Panc1 (cell line): ENCODE measurements at regions not wholly inside any gene's neighbourhood (a gene's known extent, or its start where the extent isn't known, plus 50 kb on each side); places are given as distances from the start of the nearest gene placed in this dataset.

Experiments used
- ATAC-seq: fragments of 200-7000 bp; cut with Tn5 transposase; 2 replicates; pipeline ENCODE4 v1.9.1; 2020; ENCODE audit warnings: mild to moderate bottlenecking, moderate library complexity
- BruUV-seq: library from RNA; stranded (reverse); fragments of 400-500 nt; replicated peaks from 2 replicates; lab custom pipeline; 2021; lab: Mats Ljungman, UMichigan
- CTCF ChIA-PET: fragments of 300-600 bp; sonication (Branson Sonifier 250); formaldehyde crosslinking; loops from one replicate; lab custom pipeline; 2022; ENCODE audit warnings: antibody characterized with exemption; lab: Charles Lee
- POLR2A ChIA-PET: fragments of 300-600 bp; sonication (Branson Sonifier 250); formaldehyde crosslinking; loops from one replicate; lab custom pipeline; 2022; ENCODE audit warnings: antibody characterized with exemption; lab: Charles Lee
- DNase-seq: peaks from one replicate; pipeline ENCODE4 v3.0.0-alpha.2; 2010; ENCODE audit warnings: low read depth, low spot score
- H3K27ac ChIP-seq: 2 replicates; pipeline ENCODE4 v1.5.1; 2011; ENCODE audit warnings: mild to moderate bottlenecking, low read length, inconsistent platforms
- H3K27me3 ChIP-seq: fragments of 200-500 bp; sonication (Bioruptor generic); 2 replicates; pipeline ENCODE4 v1.6.0; 2014; ENCODE audit warnings: low read length, inconsistent platforms; ENCODE audit not compliant: control insufficient read depth, insufficient read depth
- H3K36me3 ChIP-seq: fragments of 200-500 bp; sonication (Bioruptor generic); 2 replicates; pipeline ENCODE4 v1.5.1; 2014; ENCODE audit warnings: inconsistent platforms, mild to moderate bottlenecking, low read length, moderate library complexity; ENCODE audit not compliant: control insufficient read depth, insufficient read depth
- H3K4me1 ChIP-seq: 2 replicates; pipeline ENCODE4 v1.5.1; 2011; ENCODE audit warnings: inconsistent platforms, mild to moderate bottlenecking, low read length, moderate library complexity; ENCODE audit not compliant: control insufficient read depth, insufficient read depth
- H3K4me3 ChIP-seq, 2 experiments: 2 replicates each; pipeline ENCODE4 v1.5.1; 2011 to 2012; ENCODE audit warnings: low read depth in 2 of 2, low read length in 2 of 2, mild to moderate bottlenecking in 2 of 2, inconsistent platforms in 1 of 2, moderate library complexity in 1 of 2
- H3K9me3 ChIP-seq: fragments of 200-500 bp; sonication (Bioruptor generic); 2 replicates; pipeline ENCODE4 v1.5.1; 2014; ENCODE audit warnings: low read depth, mild to moderate bottlenecking, inconsistent platforms, low read length, moderate library complexity; ENCODE audit not compliant: control insufficient read depth, insufficient read depth
- POLR2AphosphoS5 ChIP-seq: IDR thresholded peaks from 2 replicates; pipeline ENCODE4 v1.6.1; 2012; ENCODE audit warnings: mild to moderate bottlenecking, low read depth, low read length, moderate library complexity
- SIN3A ChIP-seq: IDR thresholded peaks from 2 replicates; pipeline ENCODE4 v1.6.1; 2012; ENCODE audit warnings: low read depth, mild to moderate bottlenecking, low read length, moderate library complexity, borderline replicate concordance; ENCODE audit not compliant: insufficient read depth
- TCF7L2 ChIP-seq: IDR thresholded peaks from 2 replicates; pipeline ENCODE4 v1.6.1; 2011; ENCODE audit warnings: mild to moderate bottlenecking, low read depth, low read length, inconsistent platforms
- in situ Hi-C: cut with HindIII; loops from 2 replicates; pipeline ENCODE4 v1.10.0; 2016; ENCODE audit warnings: low sequenced_read_pairs, low pct_unique_long_range_greater_than_20kb
- intact Hi-C: fragments of 100-400 bp; cut with micrococcal nuclease; formaldehyde crosslinking; loops from one replicate; pipeline ENCODE4 v1.10.0; 2022; ENCODE audit not compliant: unreplicated experiment
- TF ChIP-seq, protein P1 (sequence below), 2 experiments: IDR thresholded peaks; 2 replicates each; pipeline ENCODE4 v1.6.1; 2011 to 2012; ENCODE audit warnings: low read depth in 2 of 2, control low read depth in 1 of 2, low read length in 1 of 2, mild to moderate bottlenecking in 1 of 2, moderate library complexity in 1 of 2; ENCODE audit not compliant: insufficient read depth in 1 of 2
- TF ChIP-seq, protein P2 (sequence below): fragments of 450-650 bp; IDR thresholded peaks from 2 replicates; pipeline ENCODE4 v1.5.1; 2017; ENCODE audit warnings: mild to moderate bottlenecking

DNA sequence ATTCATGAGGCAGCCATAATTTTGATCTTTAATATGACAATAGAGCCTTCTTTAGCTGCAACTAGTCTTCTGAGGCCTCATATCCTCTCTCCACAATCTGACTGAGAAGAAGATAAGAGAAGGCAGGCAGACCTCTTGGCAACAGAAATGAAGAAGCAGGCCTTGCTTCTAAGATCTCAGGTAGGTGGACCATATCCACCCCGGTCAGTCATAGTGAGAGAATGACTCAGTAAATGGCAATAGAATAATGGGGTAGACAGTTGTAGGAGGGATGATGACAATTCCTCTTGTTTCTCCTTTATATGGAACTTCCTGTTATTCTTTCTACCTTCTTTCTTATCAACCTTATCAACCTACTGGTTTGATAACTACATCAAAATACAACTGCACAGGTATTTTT is 246.7 kb upstream of the G2E3 start:
- DNase-seq (no peak), ATAC-seq (no peak)
- Histone ChIP-seq H3K9me3 (no peaks in the 10 kb centered on the region), H3K27ac (no peak overlapping the region), H3K4me1 (no peaks in the 10 kb centered on the region), H3K27me3 (no peaks in the 10 kb centered on the region), H3K36me3 (no peaks in the 10 kb centered on the region), H3K4me3 (no peak overlapping the region)
- BruUV-seq = no TSS peak
- CTCF ChIA-PET = no interaction called here
- in situ Hi-C loops = no loop called here
- TF ChIP-seq SIN3A (no peak), TCF7L2 (no peak), POLR2AphosphoS5 (no peak)
- TF ChIP-seq, protein P1, sequence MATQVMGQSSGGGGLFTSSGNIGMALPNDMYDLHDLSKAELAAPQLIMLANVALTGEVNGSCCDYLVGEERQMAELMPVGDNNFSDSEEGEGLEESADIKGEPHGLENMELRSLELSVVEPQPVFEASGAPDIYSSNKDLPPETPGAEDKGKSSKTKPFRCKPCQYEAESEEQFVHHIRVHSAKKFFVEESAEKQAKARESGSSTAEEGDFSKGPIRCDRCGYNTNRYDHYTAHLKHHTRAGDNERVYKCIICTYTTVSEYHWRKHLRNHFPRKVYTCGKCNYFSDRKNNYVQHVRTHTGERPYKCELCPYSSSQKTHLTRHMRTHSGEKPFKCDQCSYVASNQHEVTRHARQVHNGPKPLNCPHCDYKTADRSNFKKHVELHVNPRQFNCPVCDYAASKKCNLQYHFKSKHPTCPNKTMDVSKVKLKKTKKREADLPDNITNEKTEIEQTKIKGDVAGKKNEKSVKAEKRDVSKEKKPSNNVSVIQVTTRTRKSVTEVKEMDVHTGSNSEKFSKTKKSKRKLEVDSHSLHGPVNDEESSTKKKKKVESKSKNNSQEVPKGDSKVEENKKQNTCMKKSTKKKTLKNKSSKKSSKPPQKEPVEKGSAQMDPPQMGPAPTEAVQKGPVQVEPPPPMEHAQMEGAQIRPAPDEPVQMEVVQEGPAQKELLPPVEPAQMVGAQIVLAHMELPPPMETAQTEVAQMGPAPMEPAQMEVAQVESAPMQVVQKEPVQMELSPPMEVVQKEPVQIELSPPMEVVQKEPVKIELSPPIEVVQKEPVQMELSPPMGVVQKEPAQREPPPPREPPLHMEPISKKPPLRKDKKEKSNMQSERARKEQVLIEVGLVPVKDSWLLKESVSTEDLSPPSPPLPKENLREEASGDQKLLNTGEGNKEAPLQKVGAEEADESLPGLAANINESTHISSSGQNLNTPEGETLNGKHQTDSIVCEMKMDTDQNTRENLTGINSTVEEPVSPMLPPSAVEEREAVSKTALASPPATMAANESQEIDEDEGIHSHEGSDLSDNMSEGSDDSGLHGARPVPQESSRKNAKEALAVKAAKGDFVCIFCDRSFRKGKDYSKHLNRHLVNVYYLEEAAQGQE (IDR thresholded peaks at IDR 0.05; ENCODE audit: insufficient read depth in 1 of 2, low read depth in 2 of 2, low read length in 1 of 2) = no peak
- TF ChIP-seq, protein P2, sequence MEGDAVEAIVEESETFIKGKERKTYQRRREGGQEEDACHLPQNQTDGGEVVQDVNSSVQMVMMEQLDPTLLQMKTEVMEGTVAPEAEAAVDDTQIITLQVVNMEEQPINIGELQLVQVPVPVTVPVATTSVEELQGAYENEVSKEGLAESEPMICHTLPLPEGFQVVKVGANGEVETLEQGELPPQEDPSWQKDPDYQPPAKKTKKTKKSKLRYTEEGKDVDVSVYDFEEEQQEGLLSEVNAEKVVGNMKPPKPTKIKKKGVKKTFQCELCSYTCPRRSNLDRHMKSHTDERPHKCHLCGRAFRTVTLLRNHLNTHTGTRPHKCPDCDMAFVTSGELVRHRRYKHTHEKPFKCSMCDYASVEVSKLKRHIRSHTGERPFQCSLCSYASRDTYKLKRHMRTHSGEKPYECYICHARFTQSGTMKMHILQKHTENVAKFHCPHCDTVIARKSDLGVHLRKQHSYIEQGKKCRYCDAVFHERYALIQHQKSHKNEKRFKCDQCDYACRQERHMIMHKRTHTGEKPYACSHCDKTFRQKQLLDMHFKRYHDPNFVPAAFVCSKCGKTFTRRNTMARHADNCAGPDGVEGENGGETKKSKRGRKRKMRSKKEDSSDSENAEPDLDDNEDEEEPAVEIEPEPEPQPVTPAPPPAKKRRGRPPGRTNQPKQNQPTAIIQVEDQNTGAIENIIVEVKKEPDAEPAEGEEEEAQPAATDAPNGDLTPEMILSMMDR = no peak
- POLR2A ChIA-PET = no interaction called here
- intact Hi-C loops = no loop called here

DNA sequence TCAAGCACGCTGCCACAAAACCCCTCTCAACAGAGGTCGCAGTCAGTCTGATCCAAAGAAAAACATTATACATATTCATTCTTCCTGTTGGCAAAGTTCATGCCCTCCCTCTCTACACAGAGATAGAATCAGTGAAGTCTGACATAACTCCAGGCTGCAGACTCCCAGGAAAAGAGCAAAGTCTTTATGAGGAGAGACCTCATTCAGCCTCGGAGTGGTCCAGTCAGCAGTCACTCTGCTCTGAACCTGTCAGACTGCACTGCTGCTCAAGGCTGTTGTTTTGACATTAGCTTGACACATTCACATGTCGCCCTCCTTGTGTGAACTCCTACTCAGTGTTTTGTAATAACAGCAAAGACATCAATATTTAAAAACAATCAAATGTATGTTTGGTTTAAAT is 241.2 kb upstream of the G2E3 start:
- ChIA-PET CTCF (no interaction called here), POLR2A (no interaction called here)
- Histone ChIP-seq H3K4me1 (no peaks in the 10 kb centered on the region), H3K27me3 (no peaks in the 10 kb centered on the region), H3K36me3 (no peaks in the 10 kb centered on the region), H3K4me3 (no peak overlapping the region), H3K27ac (no peak overlapping the region), H3K9me3 (no peaks in the 10 kb centered on the region)
- in situ Hi-C loops = no loop called here
- ATAC-seq = no peak
- intact Hi-C loops = no loop called here
- TF ChIP-seq SIN3A (no peak), POLR2AphosphoS5 (no peak), TCF7L2 (no peak)
- TF ChIP-seq, protein P2 = no peak
- TF ChIP-seq, protein P1 (IDR thresholded peaks at IDR 0.05; ENCODE audit: insufficient read depth in 1 of 2, low read depth in 2 of 2, low read length in 1 of 2) = no peak
- no peak for DNase-seq
- BruUV-seq = no TSS peak
